Osteoblast (primary cell): ENCODE measurements at regions not wholly inside any gene's neighbourhood (a gene's known extent, or its start where the extent isn't known, plus 50 kb on each side); places are given as distances from the start of the nearest gene placed in this dataset.

Experiments
- DNase-seq: peaks from one replicate; pipeline ENCODE4 v3.0.0; 2011; ENCODE audit warnings: low spot score, mixed read lengths; ENCODE audit not compliant: insufficient read length; ENCODE audit errors: missing footprints
- H2AFZ ChIP-seq: 2 replicates; pipeline ENCODE4 v1.6.0; 2011; ENCODE audit warnings: mild to moderate bottlenecking, low read length
- H3K27ac ChIP-seq: 2 replicates; pipeline ENCODE4 v1.5.1; 2011; ENCODE audit warnings: mild to moderate bottlenecking, low read depth, low read length, moderate library complexity
- H3K27me3 ChIP-seq: 2 replicates; pipeline ENCODE4 v1.6.0; 2012; ENCODE audit warnings: mild to moderate bottlenecking, control low read depth, inconsistent platforms, low read length, moderate library complexity; ENCODE audit not compliant: insufficient read depth
- H3K36me3 ChIP-seq: 2 replicates; pipeline ENCODE4 v1.5.1; 2011; ENCODE audit warnings: mild to moderate bottlenecking, low read length, control low read depth, moderate library complexity; ENCODE audit not compliant: insufficient read depth
- H3K4me1 ChIP-seq: 2 replicates; pipeline ENCODE4 v1.5.1; 2011; ENCODE audit warnings: mild to moderate bottlenecking, low read length, control low read depth, moderate library complexity; ENCODE audit not compliant: insufficient read depth
- H3K4me2 ChIP-seq: 2 replicates; pipeline ENCODE4 v1.6.0; 2011; ENCODE audit warnings: mild to moderate bottlenecking, low read length; ENCODE audit not compliant: insufficient read depth
- H3K4me3 ChIP-seq: fragments of 200-600 bp; sonication (generic); 3 replicates; pipeline ENCODE4 v1.5.1; 2012; ENCODE audit warnings: mild to moderate bottlenecking, low read length, inconsistent platforms; ENCODE audit not compliant: insufficient read depth
- H3K79me2 ChIP-seq: 2 replicates; pipeline ENCODE4 v1.6.0; 2012; ENCODE audit warnings: mild to moderate bottlenecking, low read length, control low read depth, inconsistent platforms; ENCODE audit not compliant: insufficient read depth
- H3K9me3 ChIP-seq: 2 replicates; pipeline ENCODE4 v1.5.1; 2011; ENCODE audit warnings: low read depth, low read length, control low read depth
- H4K20me1 ChIP-seq: 2 replicates; pipeline ENCODE4 v1.6.0; 2012; ENCODE audit warnings: mild to moderate bottlenecking, low read length, control low read depth; ENCODE audit not compliant: insufficient read depth
- TF ChIP-seq, protein P1 (sequence below): IDR thresholded peaks from 2 replicates; pipeline ENCODE4 v1.5.1; 2011; ENCODE audit warnings: mild to moderate bottlenecking, low read depth, low read length, moderate library complexity; ENCODE audit errors: extremely low read depth

GRCh38 chr4:34362654-34363053 lies 1881.7 kb downstream of the ARAP2 start:
- TF ChIP-seq, protein P1, sequence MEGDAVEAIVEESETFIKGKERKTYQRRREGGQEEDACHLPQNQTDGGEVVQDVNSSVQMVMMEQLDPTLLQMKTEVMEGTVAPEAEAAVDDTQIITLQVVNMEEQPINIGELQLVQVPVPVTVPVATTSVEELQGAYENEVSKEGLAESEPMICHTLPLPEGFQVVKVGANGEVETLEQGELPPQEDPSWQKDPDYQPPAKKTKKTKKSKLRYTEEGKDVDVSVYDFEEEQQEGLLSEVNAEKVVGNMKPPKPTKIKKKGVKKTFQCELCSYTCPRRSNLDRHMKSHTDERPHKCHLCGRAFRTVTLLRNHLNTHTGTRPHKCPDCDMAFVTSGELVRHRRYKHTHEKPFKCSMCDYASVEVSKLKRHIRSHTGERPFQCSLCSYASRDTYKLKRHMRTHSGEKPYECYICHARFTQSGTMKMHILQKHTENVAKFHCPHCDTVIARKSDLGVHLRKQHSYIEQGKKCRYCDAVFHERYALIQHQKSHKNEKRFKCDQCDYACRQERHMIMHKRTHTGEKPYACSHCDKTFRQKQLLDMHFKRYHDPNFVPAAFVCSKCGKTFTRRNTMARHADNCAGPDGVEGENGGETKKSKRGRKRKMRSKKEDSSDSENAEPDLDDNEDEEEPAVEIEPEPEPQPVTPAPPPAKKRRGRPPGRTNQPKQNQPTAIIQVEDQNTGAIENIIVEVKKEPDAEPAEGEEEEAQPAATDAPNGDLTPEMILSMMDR = no peak
- Histone ChIP-seq H2AFZ (no peak overlapping the region), H3K9me3 (peaks cover 3% of the 10 kb centered on the region), H3K79me2 (no peaks in the 10 kb centered on the region), H3K4me1 (no peaks in the 10 kb centered on the region), H4K20me1 (no peaks in the 10 kb centered on the region), H3K27ac (no peak overlapping the region), H3K27me3 (no peaks in the 10 kb centered on the region), H3K4me2 (no peak overlapping the region), H3K36me3 (no peaks in the 10 kb centered on the region), H3K4me3 (no peak overlapping the region)
- DNase-seq = no peak

DNA sequence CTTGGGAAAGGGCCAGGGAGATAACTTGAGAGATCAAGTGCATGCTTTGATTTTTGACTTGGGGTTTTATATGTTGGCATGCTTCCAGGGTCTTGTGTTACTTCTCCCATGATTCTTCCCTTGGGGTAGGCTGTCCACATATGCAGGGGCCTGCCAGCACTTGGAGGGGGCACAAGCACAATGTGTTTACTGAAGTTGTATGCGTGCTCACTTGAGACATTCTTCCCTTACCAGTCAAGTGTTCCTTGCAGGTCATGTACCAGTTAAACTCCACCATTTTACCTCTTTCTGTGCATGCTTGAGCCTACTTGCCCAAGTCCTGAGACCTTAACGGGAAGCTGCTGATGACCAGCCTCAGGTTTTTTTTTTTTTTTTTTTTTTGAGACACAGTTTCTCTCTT lies 1880.5 kb downstream of the ARAP2 start:
- H3K79me2 ChIP-seq = no peaks in the 10 kb centered on the region
- no peaks in the 10 kb centered on the region for H3K4me1 ChIP-seq
- peaks cover 3% of the 10 kb centered on the region for H3K9me3 ChIP-seq
- no peaks in the 10 kb centered on the region for H3K27me3 ChIP-seq
- H2AFZ ChIP-seq = no peak overlapping the region
- H3K4me2 ChIP-seq = no peak overlapping the region
- no peak for DNase-seq
- no peak overlapping the region for H3K27ac ChIP-seq
- TF ChIP-seq, protein P1 = no peak
- no peaks in the 10 kb centered on the region for H4K20me1 ChIP-seq
- no peaks in the 10 kb centered on the region for H3K36me3 ChIP-seq
- H3K4me3 ChIP-seq = no peak overlapping the region

DNA sequence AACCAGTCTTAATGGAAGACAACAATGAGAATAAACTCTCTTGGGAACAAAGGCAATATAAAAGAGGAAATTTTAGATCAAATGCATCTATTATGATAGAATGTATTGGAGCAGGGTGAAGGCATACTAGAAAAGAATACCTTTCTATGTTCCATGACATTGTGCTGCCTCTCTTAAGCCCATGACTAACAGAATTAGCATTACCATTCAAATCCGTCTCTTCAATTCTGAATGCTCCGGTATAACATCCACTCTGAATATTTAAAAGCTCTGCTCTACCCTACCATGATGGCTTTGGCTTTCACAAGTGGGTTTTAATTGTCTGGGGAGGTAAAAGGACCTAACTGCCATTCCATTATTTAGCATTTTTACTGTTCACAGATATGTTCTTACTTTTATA lies 1878.4 kb downstream of the ARAP2 start:
- Histone ChIP-seq H3K4me1 (no peaks in the 10 kb centered on the region), H3K36me3 (no peaks in the 10 kb centered on the region), H3K4me2 (no peak overlapping the region), H2AFZ (no peak overlapping the region), H3K27me3 (no peaks in the 10 kb centered on the region), H3K27ac (no peak overlapping the region), H4K20me1 (no peaks in the 10 kb centered on the region), H3K4me3 (no peak overlapping the region), H3K9me3 (peaks cover 3% of the 10 kb centered on the region), H3K79me2 (no peaks in the 10 kb centered on the region)
- TF ChIP-seq, protein P1 = no peak
- no peak for DNase-seq

GRCh38 chr4:34371676-34372075 lies 1872.6 kb downstream of the ARAP2 start:
- no peaks in the 10 kb centered on the region for H3K79me2 ChIP-seq
- no peak for DNase-seq
- H3K4me3 ChIP-seq = no peak overlapping the region
- TF ChIP-seq, protein P1 = no peak
- H4K20me1 ChIP-seq = no peaks in the 10 kb centered on the region
- H3K36me3 ChIP-seq = no peaks in the 10 kb centered on the region
- H3K4me1 ChIP-seq = no peaks in the 10 kb centered on the region
- no peak overlapping the region for H3K27ac ChIP-seq
- H3K27me3 ChIP-seq = no peaks in the 10 kb centered on the region
- no peak overlapping the region for H2AFZ ChIP-seq
- H3K9me3 ChIP-seq = no peaks in the 10 kb centered on the region
- no peak overlapping the region for H3K4me2 ChIP-seq
